OCI-LY1 (cell line): ENCODE measurements at regions not wholly inside any gene's neighbourhood (a gene's known extent, or its start where the extent isn't known, plus 50 kb on each side); places are given as distances from the start of the nearest gene placed in this dataset.

ENCODE experiments used
- H2AFZ ChIP-seq: fragments of 200-600 bp; sonication (generic), shearing (Covaris generic); 2 replicates; pipeline ENCODE4 v1.6.0; 2014; ENCODE audit warnings: antibody characterized with exemption, mild to moderate bottlenecking, low read length
- H3F3A ChIP-seq: fragments of 200-600 bp; sonication (generic), shearing (Covaris generic); 2 replicates; pipeline ENCODE4 v1.6.0; 2014; ENCODE audit warnings: mild to moderate bottlenecking, antibody characterized with exemption, low read length, moderate library complexity; ENCODE audit not compliant: insufficient read depth
- H3K27ac ChIP-seq: fragments of 200-600 bp; sonication (generic); 2 replicates; pipeline ENCODE4 v1.5.1; 2014; ENCODE audit warnings: low read length, mixed run types, mild to moderate bottlenecking, low read depth; ENCODE audit not compliant: poor library complexity, severe bottlenecking
- H3K27me3 ChIP-seq: fragments of 200-600 bp; sonication (generic); 2 replicates; pipeline ENCODE4 v1.6.0; 2014; ENCODE audit warnings: antibody characterized with exemption, mild to moderate bottlenecking, low read length, moderate library complexity; ENCODE audit not compliant: insufficient read depth
- H3K36me3 ChIP-seq: fragments of 200-600 bp; sonication (generic); 2 replicates; pipeline ENCODE4 v1.6.1; 2014; ENCODE audit warnings: mild to moderate bottlenecking, antibody characterized with exemption, low read length, moderate library complexity, mixed read lengths; ENCODE audit not compliant: insufficient read depth
- H3K4me1 ChIP-seq: fragments of 200-600 bp; sonication (generic); 2 replicates; pipeline ENCODE4 v1.5.1; 2014; ENCODE audit warnings: mild to moderate bottlenecking, low read length, moderate library complexity; ENCODE audit not compliant: insufficient read depth, severe bottlenecking
- H3K4me2 ChIP-seq: fragments of 200-600 bp; sonication (generic), shearing (Covaris generic); 2 replicates; pipeline ENCODE4 v1.6.1; 2014; ENCODE audit warnings: low read length
- H3K4me3 ChIP-seq: fragments of 200-600 bp; sonication (generic); 2 replicates; pipeline ENCODE4 v1.5.1; 2014; ENCODE audit warnings: low read length, low read depth, mild to moderate bottlenecking, mixed read lengths; ENCODE audit not compliant: poor library complexity, severe bottlenecking
- H3K79me2 ChIP-seq: fragments of 200-600 bp; shearing (Covaris generic); 2 replicates; pipeline ENCODE4 v1.6.1; 2016; ENCODE audit warnings: mixed run types, low read length, mixed read lengths; ENCODE audit not compliant: insufficient read depth
- H3K9ac ChIP-seq: fragments of 200-600 bp; sonication (generic), shearing (Covaris generic); 2 replicates; pipeline ENCODE4 v1.6.1; 2014; ENCODE audit warnings: mild to moderate bottlenecking, low read length, mixed read lengths
- H3K9me2 ChIP-seq: fragments of 200-600 bp; sonication (generic), shearing (Covaris generic); 2 replicates; pipeline ENCODE4 v1.6.1; 2014; ENCODE audit warnings: low read depth, mild to moderate bottlenecking, low read length, mixed read lengths
- H3K9me3 ChIP-seq: fragments of 200-600 bp; shearing (Covaris generic); 2 replicates; pipeline ENCODE4 v1.6.1; 2014; ENCODE audit warnings: low read length, mixed read lengths
- H4K20me1 ChIP-seq: fragments of 200-600 bp; sonication (generic), shearing (Covaris generic); 2 replicates; pipeline ENCODE4 v1.6.0; 2016; ENCODE audit warnings: mild to moderate bottlenecking, low read length; ENCODE audit not compliant: insufficient read depth
- CTCF ChIP-seq: fragments of 200-600 bp; sonication (generic), shearing (Covaris generic); IDR thresholded peaks from 2 replicates; pipeline ENCODE4 v1.5.1; 2017; ENCODE audit warnings: mild to moderate bottlenecking, antibody characterized with exemption, low read length, moderate library complexity, mixed read lengths
- EZH2 ChIP-seq: fragments of 200-600 bp; sonication (generic), shearing (Covaris generic); IDR thresholded peaks from 2 replicates; pipeline ENCODE4 v1.8.0; 2017; ENCODE audit warnings: borderline replicate concordance, mixed run types, mild to moderate bottlenecking, antibody characterized with exemption, low read length, moderate library complexity, mixed read lengths

GRCh38 chr18:55048892-55049291, 89.6 kb upstream of the CCDC68 start:
- Histone ChIP-seq H4K20me1 (no peaks in the 10 kb centered on the region), H3K27me3 (no peaks in the 10 kb centered on the region), H3K27ac (no peak overlapping the region), H3K79me2 (no peaks in the 10 kb centered on the region), H2AFZ (no peak overlapping the region), H3K4me1 (no peaks in the 10 kb centered on the region), H3K36me3 (no peaks in the 10 kb centered on the region), H3K4me3 (no peak overlapping the region), H3K9me3 (no peaks in the 10 kb centered on the region), H3K9me2 (no peaks in the 10 kb centered on the region), H3K9ac (no peak overlapping the region), H3F3A (no peaks in the 10 kb centered on the region), H3K4me2 (no peak overlapping the region)
- TF ChIP-seq CTCF (no peak), EZH2 (no peak)

DNA sequence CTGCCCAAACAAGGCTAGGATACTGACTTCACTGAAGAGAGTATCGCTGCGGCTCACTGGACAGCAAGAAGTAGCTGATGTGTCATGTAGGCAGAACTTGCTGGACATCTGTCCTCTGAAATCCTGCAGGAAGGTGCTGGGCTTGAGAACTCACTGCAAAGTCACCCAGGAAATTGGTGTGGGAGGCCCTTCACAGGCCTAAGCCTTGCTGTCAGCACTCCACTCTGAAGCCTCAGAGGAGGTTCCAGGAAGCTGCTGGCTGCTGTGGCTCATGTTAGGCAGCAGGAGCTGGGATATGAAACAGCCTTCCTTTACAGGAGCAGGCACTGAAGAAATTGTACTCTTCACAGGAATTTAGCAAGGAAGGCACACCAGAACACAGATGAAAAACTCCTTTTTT, 88.3 kb upstream of the CCDC68 start:
- no peaks in the 10 kb centered on the region for H3K27me3 ChIP-seq
- H3K4me3 ChIP-seq = no peak overlapping the region
- no peak for TF ChIP-seq EZH2
- H3K9me3 ChIP-seq = no peaks in the 10 kb centered on the region
- no peak overlapping the region for H3K4me2 ChIP-seq
- no peak overlapping the region for H3K9ac ChIP-seq
- H3K27ac ChIP-seq = no peak overlapping the region
- H4K20me1 ChIP-seq = no peaks in the 10 kb centered on the region
- no peak overlapping the region for H2AFZ ChIP-seq
- H3K36me3 ChIP-seq = no peaks in the 10 kb centered on the region
- H3F3A ChIP-seq = no peaks in the 10 kb centered on the region
- no peaks in the 10 kb centered on the region for H3K79me2 ChIP-seq
- H3K9me2 ChIP-seq = no peaks in the 10 kb centered on the region
- H3K4me1 ChIP-seq = no peaks in the 10 kb centered on the region

- H3K27ac ChIP-seq = no peak overlapping the region
- no peaks in the 10 kb centered on the region for H3K4me1 ChIP-seq
- H3K27me3 ChIP-seq = no peaks in the 10 kb centered on the region
- H2AFZ ChIP-seq = no peak overlapping the region
- H3K9me3 ChIP-seq = no peaks in the 10 kb centered on the region
- TF ChIP-seq CTCF = no peak
- no peak for TF ChIP-seq EZH2
- H3K9me2 ChIP-seq = no peaks in the 10 kb centered on the region
- no peaks in the 10 kb centered on the region for H3K36me3 ChIP-seq
- H4K20me1 ChIP-seq = no peaks in the 10 kb centered on the region
- no peak overlapping the region for H3K4me2 ChIP-seq
- no peak overlapping the region for H3K9ac ChIP-seq
- H3K4me3 ChIP-seq = no peak overlapping the region
- no peaks in the 10 kb centered on the region for H3K79me2 ChIP-seq
- H3F3A ChIP-seq = no peaks in the 10 kb centered on the region
Measured at GRCh38 chr18:55041366-55041765, 82.1 kb upstream of the CCDC68 start.

DNA sequence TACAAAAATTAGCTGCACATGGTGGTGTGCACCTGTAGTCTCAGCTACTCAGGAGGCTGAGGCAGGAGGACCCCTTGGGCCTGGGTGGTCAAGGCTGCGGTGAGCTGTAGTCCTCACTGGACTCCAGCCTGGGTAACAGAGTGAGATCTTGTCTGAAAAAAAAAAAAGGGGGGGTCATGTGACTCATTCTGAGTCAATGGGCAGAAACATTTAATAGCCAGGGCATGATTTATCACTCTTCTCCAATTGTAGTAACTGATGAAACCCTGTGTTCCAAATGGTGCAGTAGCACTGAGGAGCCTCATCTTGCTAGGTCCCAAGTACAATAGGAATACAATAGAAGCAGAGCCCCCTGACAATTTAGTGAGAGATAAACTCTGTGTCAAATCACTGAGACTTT, 78.9 kb upstream of the CCDC68 start:
- TF ChIP-seq EZH2 = no peak
- no peak for TF ChIP-seq CTCF

More for the DNA sequence above, 78.9 kb upstream of the CCDC68 start:
- no peaks in the 10 kb centered on the region for H3K79me2 ChIP-seq
- no peak overlapping the region for H2AFZ ChIP-seq
- H3K27me3 ChIP-seq = 0 out of 2 replicates have a peak, but pooled peaks cover 3% of the 10 kb centered on the region
- no peaks in the 10 kb centered on the region for H3K9me3 ChIP-seq
- H3K4me1 ChIP-seq = no peaks in the 10 kb centered on the region
- no peak overlapping the region for H3K27ac ChIP-seq
- no peak overlapping the region for H3K4me2 ChIP-seq
- no peak overlapping the region for H3K4me3 ChIP-seq
- H3K9me2 ChIP-seq = no peaks in the 10 kb centered on the region
- no peak overlapping the region for H3K9ac ChIP-seq
- no peaks in the 10 kb centered on the region for H3K36me3 ChIP-seq
- no peaks in the 10 kb centered on the region for H3F3A ChIP-seq
- no peaks in the 10 kb centered on the region for H4K20me1 ChIP-seq
